ENCODE measurements at regions not wholly inside any gene's neighbourhood (a gene's known extent, or its start where the extent isn't known, plus 50 kb on each side); places are given as distances from the start of the nearest gene placed in this dataset.
A peak's percentile ranks its signal among the peaks of the same experiment; 100 is the strongest.

GRCh38 chr18:56152551-56153310 lies 485.7 kb downstream of the TXNL1 start:
- H3K36me3 ChIP-seq: no peaks in the 10 kb centered on the region
- no peaks in the 10 kb centered on the region for H3K4me1 ChIP-seq
- no peaks in the 10 kb centered on the region for H3K9me3 ChIP-seq
- intact Hi-C loops (cut with DNase I): no loop called here
- H3K27me3 ChIP-seq: no peaks in the 10 kb centered on the region
- H3K27ac ChIP-seq: no peak overlapping the region
- no peak for TF ChIP-seq CTCF (IDR thresholded peaks at IDR 0.05)
- WGBS, 2 donors: 61 to 64% methylated on average over 13 of the region's 13 CpGs
- no peak for DNase-seq
- no peak overlapping the region for H3K4me3 ChIP-seq

- Histone ChIP-seq H3K4me3 (no peak overlapping the region), H3K27ac (no peak overlapping the region), H3K9me3 (no peaks in the 10 kb centered on the region), H3K27me3 (no peaks in the 10 kb centered on the region), H3K36me3 (no peaks in the 10 kb centered on the region), H3K4me1 (no peaks in the 10 kb centered on the region)
- intact Hi-C loops (cut with DNase I): no loop called here
- TF ChIP-seq CTCF (IDR thresholded peaks at IDR 0.05) (no peak), EP300 (IDR thresholded peaks at IDR 0.05) (no peak), POLR2A (IDR thresholded peaks at IDR 0.05) (no peak)
- no peak for DNase-seq
Observed at GRCh38 chr18:56148373-56148772, 490.0 kb downstream of the TXNL1 start.

GRCh38 chr18:56146565-56146964 lies 491.8 kb downstream of the TXNL1 start:
- Histone ChIP-seq H3K27ac (no peak overlapping the region), H3K4me3 (no peak overlapping the region), H3K4me1 (no peaks in the 10 kb centered on the region), H3K36me3 (no peaks in the 10 kb centered on the region), H3K9me3 (no peaks in the 10 kb centered on the region), H3K27me3 (no peaks in the 10 kb centered on the region)
- no peak for DNase-seq
- intact Hi-C loops (cut with DNase I): no loop called here
- 75 to 76% methylated on average over 1 of the region's 1 CpG for WGBS, 2 donors
- TF ChIP-seq POLR2AphosphoS5 (IDR thresholded peaks at IDR 0.05): no peak

- Histone ChIP-seq H3K4me3 (no peak overlapping the region), H3K36me3 (no peaks in the 10 kb centered on the region), H3K27ac (no peak overlapping the region), H3K27me3 (no peaks in the 10 kb centered on the region), H3K9me3 (no peaks in the 10 kb centered on the region), H3K4me1 (peaks cover 0 to 15% (median 13%) of the 10 kb centered on the region in 4 donors)
- 89 to 91% methylated on average over 2 of the region's 2 CpGs for WGBS, 2 donors
- intact Hi-C loops (cut with DNase I): no loop called here
- DNase-seq: no peak
- no peak for TF ChIP-seq EP300 (IDR thresholded peaks at IDR 0.05)
- no peak for TF ChIP-seq POLR2A (IDR thresholded peaks at IDR 0.05)
- TF ChIP-seq POLR2AphosphoS5 (IDR thresholded peaks at IDR 0.05): no peak
- TF ChIP-seq CTCF (IDR thresholded peaks at IDR 0.05): no peak
Observed at GRCh38 chr18:56142001-56142400, 496.4 kb downstream of the TXNL1 start.

GRCh38 chr18:56139792-56140254 lies 498.6 kb downstream of the TXNL1 start:
- intact Hi-C loops (cut with DNase I): no loop called here
- H3K4me1 ChIP-seq: peaks cover 0 to 15% (median 13%) of the 10 kb centered on the region in 4 donors
- H3K9me3 ChIP-seq: no peaks in the 10 kb centered on the region
- peak overlapping the region; percentile 37 to 70 (median 57) for H3K27ac ChIP-seq
- no peak overlapping the region for H3K4me3 ChIP-seq
- no peaks in the 10 kb centered on the region for H3K36me3 ChIP-seq
- no peak for TF ChIP-seq POLR2A (IDR thresholded peaks at IDR 0.05)
- peak in 2 of 4 donors; percentile 36 to 50 for TF ChIP-seq POLR2AphosphoS5 (IDR thresholded peaks at IDR 0.05)
- peak in 2 of 4 donors; percentile 18 to 40 for TF ChIP-seq EP300 (IDR thresholded peaks at IDR 0.05)
- no peak for DNase-seq
- no peaks in the 10 kb centered on the region for H3K27me3 ChIP-seq
- 76% methylated on average over 8 of the region's 8 CpGs for WGBS, 2 donors

- no peaks in the 10 kb centered on the region for H3K27me3 ChIP-seq
- H3K4me3 ChIP-seq: no peak overlapping the region
- peak overlapping the region; percentile 37 to 70 (median 57) for H3K27ac ChIP-seq
- H3K36me3 ChIP-seq: no peaks in the 10 kb centered on the region
- no peaks in the 10 kb centered on the region for H3K9me3 ChIP-seq
- intact Hi-C loops (cut with DNase I): no loop called here
- peaks cover 0 to 15% (median 13%) of the 10 kb centered on the region in 4 donors for H3K4me1 ChIP-seq
- TF ChIP-seq POLR2A (IDR thresholded peaks at IDR 0.05): no peak
- no peak for TF ChIP-seq CTCF (IDR thresholded peaks at IDR 0.05)
- TF ChIP-seq EP300 (IDR thresholded peaks at IDR 0.05): no peak
- no peak for TF ChIP-seq POLR2AphosphoS5 (IDR thresholded peaks at IDR 0.05)
- DNase-seq: no peak
Observed at GRCh38 chr18:56139372-56139771, 499.0 kb downstream of the TXNL1 start.

Measured in sigmoid colon (tissue), 6 donors.